SK-N-MC (cell line): ENCODE measurements at regions not wholly inside any gene's neighbourhood (a gene's known extent, or its start where the extent isn't known, plus 50 kb on each side); places are given as distances from the start of the nearest gene placed in this dataset.

Experiments
- EZH2 ChIP-seq: fragments of 200-600 bp; sonication (generic); IDR thresholded peaks from one replicate; pipeline ENCODE4 v1.6.1; 2017; ENCODE audit warnings: antibody characterized with exemption
- FOXP2 ChIP-seq: optimal IDR thresholded peaks from 2 replicates; pipeline ENCODE3; 2011; ENCODE audit warnings: mild to moderate bottlenecking, moderate library complexity; ENCODE audit not compliant: insufficient read depth; ENCODE audit errors: extremely low read length, control extremely low read depth
- POLR2AphosphoS5 ChIP-seq: IDR thresholded peaks from 2 replicates; pipeline ENCODE4 v1.6.1; 2012; ENCODE audit warnings: mild to moderate bottlenecking, low read depth, low read length, borderline replicate concordance

- TF ChIP-seq POLR2AphosphoS5 (no peak), EZH2 (no peak), FOXP2 (no peak)
These were observed 132.0 kb upstream of the MOCS2 start for GRCh38 chr5:53241572-53241971.
